ENCODE measurements at regions not wholly inside any gene's neighbourhood (a gene's known extent, or its start where the extent isn't known, plus 50 kb on each side); places are given as distances from the start of the nearest gene placed in this dataset.
A peak's percentile ranks its signal among the peaks of the same experiment; 100 is the strongest.

- Histone ChIP-seq H3K4me1 (ENCODE audit: control insufficient read depth in 5 of 5, insufficient read depth in 5 of 5, low read length in 5 of 5) (peaks cover 0 to 25% (median 8%) of the 10 kb centered on the region in 5 donors), H3K36me3 (ENCODE audit: control insufficient read depth in 4 of 4, insufficient read depth in 4 of 4, low read length in 4 of 4) (peaks cover 0 to 30% (median 11%) of the 10 kb centered on the region in 4 donors), H3K27ac (ENCODE audit: low read depth in 1 of 2, low read length in 1 of 2) (no peak overlapping the region), H3K9ac (ENCODE audit: insufficient read depth in 1 of 2, low read length in 2 of 2) (no peak overlapping the region), H3K4me3 (no peak overlapping the region), H3K9me3 (ENCODE audit: control insufficient read depth in 4 of 4, insufficient read depth in 3 of 4, low read length in 3 of 4) (peaks cover 0 to 2% (median 0%) of the 10 kb centered on the region in 4 donors), H3K27me3 (ENCODE audit: control insufficient read depth in 3 of 3, insufficient read depth in 3 of 3, low read length in 2 of 3) (no peaks in the 10 kb centered on the region)
- no peak for TF ChIP-seq CTCF (IDR thresholded peaks at IDR 0.05; ENCODE audit: control extremely low read depth, extremely low read depth)
- WGBS, 2 donors: 88 to 94% methylated on average over 18 to 20 of the region's 20 CpGs
- ATAC-seq (ENCODE audit: insufficient read depth, low FRiP score) (no peak), DNase-seq (no peak)
Measured at GRCh38 chr12:124491856-124492420, 75.5 kb downstream of the NCOR2 start.

GRCh38 chr12:124491310-124491709 lies 76.1 kb downstream of the NCOR2 start:
- Histone ChIP-seq H3K4me3 (no peak overlapping the region), H3K9me3 (ENCODE audit: control insufficient read depth in 4 of 4, insufficient read depth in 3 of 4, low read length in 3 of 4) (no peaks in the 10 kb centered on the region), H3K27ac (ENCODE audit: low read depth in 1 of 2, low read length in 1 of 2) (no peak overlapping the region), H3K9ac (ENCODE audit: insufficient read depth in 1 of 2, low read length in 2 of 2) (no peak overlapping the region), H3K36me3 (ENCODE audit: control insufficient read depth in 4 of 4, insufficient read depth in 4 of 4, low read length in 4 of 4) (peaks cover 0 to 34% (median 11%) of the 10 kb centered on the region in 4 donors), H3K4me1 (ENCODE audit: control insufficient read depth in 5 of 5, insufficient read depth in 5 of 5, low read length in 5 of 5) (peaks cover 0 to 21% (median 6%) of the 10 kb centered on the region in 5 donors), H3K27me3 (ENCODE audit: control insufficient read depth in 3 of 3, insufficient read depth in 3 of 3, low read length in 2 of 3) (no peaks in the 10 kb centered on the region)
- no peak for TF ChIP-seq CTCF (IDR thresholded peaks at IDR 0.05; ENCODE audit: control extremely low read depth, extremely low read depth)
- WGBS, 2 donors: 88 to 97% methylated on average over 7 of the region's 7 CpGs
- DNase-seq (no peak), ATAC-seq (ENCODE audit: insufficient read depth, low FRiP score) (no peak)

GRCh38 chr12:124490584-124491305 lies 76.7 kb downstream of the NCOR2 start:
- Histone ChIP-seq H3K9me3 (ENCODE audit: control insufficient read depth in 4 of 4, insufficient read depth in 3 of 4, low read length in 3 of 4) (no peaks in the 10 kb centered on the region), H3K27me3 (ENCODE audit: control insufficient read depth in 3 of 3, insufficient read depth in 3 of 3, low read length in 2 of 3) (no peaks in the 10 kb centered on the region), H3K9ac (ENCODE audit: insufficient read depth in 1 of 2, low read length in 2 of 2) (no peak overlapping the region), H3K4me1 (ENCODE audit: control insufficient read depth in 5 of 5, insufficient read depth in 5 of 5, low read length in 5 of 5) (peaks cover 0 to 21% (median 6%) of the 10 kb centered on the region in 5 donors), H3K27ac (ENCODE audit: low read depth in 1 of 2, low read length in 1 of 2) (peak overlapping the region in 1 of 2 donors; percentile 4), H3K4me3 (no peak overlapping the region), H3K36me3 (ENCODE audit: control insufficient read depth in 4 of 4, insufficient read depth in 4 of 4, low read length in 4 of 4) (peaks cover 0 to 40% (median 13%) of the 10 kb centered on the region in 4 donors)
- WGBS, 2 donors: 67 to 85% methylated on average over 17 of the region's 17 CpGs
- ATAC-seq (ENCODE audit: insufficient read depth, low FRiP score) (no peak), DNase-seq (peak in 1 of 3 donors; percentile 40)
- no peak for TF ChIP-seq CTCF (IDR thresholded peaks at IDR 0.05; ENCODE audit: control extremely low read depth, extremely low read depth)
